ENCODE measurements at regions not wholly inside any gene's neighbourhood (a gene's known extent, or its start where the extent isn't known, plus 50 kb on each side); places are given as distances from the start of the nearest gene placed in this dataset.
A peak's percentile ranks its signal among the peaks of the same experiment; 100 is the strongest.

- Histone ChIP-seq H3K79me2 (ENCODE audit: low read length) (no peaks in the 10 kb centered on the region), H3K4me3 (ENCODE audit: low read length) (no peak overlapping the region), H3K27ac (ENCODE audit: low read length) (no peak overlapping the region), H3K9me2 (replicated peaks; ENCODE audit: insufficient read depth, low read length) (no peaks in the 10 kb centered on the region), H3K4me2 (ENCODE audit: low read depth, low read length) (no peak overlapping the region), H2AFZ (ENCODE audit: low read length) (no peak overlapping the region), H4K20me1 (ENCODE audit: insufficient read depth, low read length) (no peaks in the 10 kb centered on the region), H3K9me3 (replicated peaks; ENCODE audit: insufficient read depth, low read length) (no peaks in the 10 kb centered on the region), H3K4me1 (ENCODE audit: low read length) (no peaks in the 10 kb centered on the region), H3K27me3 (replicated peaks; ENCODE audit: insufficient read depth, low read length) (no peaks in the 10 kb centered on the region), H3F3A (ENCODE audit: insufficient read depth, low read length) (no peaks in the 10 kb centered on the region), H3K36me3 (replicated peaks; ENCODE audit: insufficient read depth, low read length) (no peaks in the 10 kb centered on the region), H3K9ac (ENCODE audit: low read length) (no peak overlapping the region)
- DNase-seq = no peak
- TF ChIP-seq EZH2phosphoT487 (IDR thresholded peaks at IDR 0.05; ENCODE audit: low read length) = no peak
- no peak for TF ChIP-seq EZH2 (optimal IDR thresholded peaks at IDR 0.05; ENCODE audit: low read depth, low read length)
- no peak for TF ChIP-seq CTCF (IDR thresholded peaks at IDR 0.05; ENCODE audit: low read length)
These were observed 328.1 kb downstream of the SMAD2 start for GRCh38 chr18:47602273-47602897.

- no peak overlapping the region for H3K4me3 ChIP-seq (ENCODE audit: low read length)
- no peak overlapping the region for H3K27ac ChIP-seq (ENCODE audit: low read length)
- H3K9me2 ChIP-seq (replicated peaks; ENCODE audit: insufficient read depth, low read length) = no peaks in the 10 kb centered on the region
- H3K36me3 ChIP-seq (replicated peaks; ENCODE audit: insufficient read depth, low read length) = no peaks in the 10 kb centered on the region
- H3K9ac ChIP-seq (ENCODE audit: low read length) = no peak overlapping the region
- no peaks in the 10 kb centered on the region for H3K4me1 ChIP-seq (ENCODE audit: low read length)
- no peak for DNase-seq
- no peak for TF ChIP-seq EZH2phosphoT487 (IDR thresholded peaks at IDR 0.05; ENCODE audit: low read length)
- no peak for TF ChIP-seq CTCF (IDR thresholded peaks at IDR 0.05; ENCODE audit: low read length)
- TF ChIP-seq EZH2 (optimal IDR thresholded peaks at IDR 0.05; ENCODE audit: low read depth, low read length) = no peak
- H3K27me3 ChIP-seq (replicated peaks; ENCODE audit: insufficient read depth, low read length) = no peaks in the 10 kb centered on the region
- no peaks in the 10 kb centered on the region for H4K20me1 ChIP-seq (ENCODE audit: insufficient read depth, low read length)
- H2AFZ ChIP-seq (ENCODE audit: low read length) = no peak overlapping the region
- H3F3A ChIP-seq (ENCODE audit: insufficient read depth, low read length) = no peaks in the 10 kb centered on the region
- no peaks in the 10 kb centered on the region for H3K79me2 ChIP-seq (ENCODE audit: low read length)
- H3K9me3 ChIP-seq (replicated peaks; ENCODE audit: insufficient read depth, low read length) = no peaks in the 10 kb centered on the region
- no peak overlapping the region for H3K4me2 ChIP-seq (ENCODE audit: low read depth, low read length)
These were observed 328.7 kb downstream of the SMAD2 start for GRCh38 chr18:47601581-47602272.

- no peak overlapping the region for H3K4me2 ChIP-seq (ENCODE audit: low read depth, low read length)
- TF ChIP-seq EZH2 (optimal IDR thresholded peaks at IDR 0.05; ENCODE audit: low read depth, low read length) (no peak), EZH2phosphoT487 (IDR thresholded peaks at IDR 0.05; ENCODE audit: low read length) (no peak), CTCF (IDR thresholded peaks at IDR 0.05; ENCODE audit: low read length) (peak; percentile 33)
- no peak for DNase-seq
- no peak overlapping the region for H3K9ac ChIP-seq (ENCODE audit: low read length)
- H3K79me2 ChIP-seq (ENCODE audit: low read length) = no peaks in the 10 kb centered on the region
- no peak overlapping the region for H2AFZ ChIP-seq (ENCODE audit: low read length)
- no peak overlapping the region for H3K4me3 ChIP-seq (ENCODE audit: low read length)
- H3K27ac ChIP-seq (ENCODE audit: low read length) = no peak overlapping the region
- no peaks in the 10 kb centered on the region for H3K27me3 ChIP-seq (replicated peaks; ENCODE audit: insufficient read depth, low read length)
- no peaks in the 10 kb centered on the region for H3K9me3 ChIP-seq (replicated peaks; ENCODE audit: insufficient read depth, low read length)
- no peaks in the 10 kb centered on the region for H3K36me3 ChIP-seq (replicated peaks; ENCODE audit: insufficient read depth, low read length)
- H3F3A ChIP-seq (ENCODE audit: insufficient read depth, low read length) = no peaks in the 10 kb centered on the region
- H4K20me1 ChIP-seq (ENCODE audit: insufficient read depth, low read length) = no peaks in the 10 kb centered on the region
- H3K9me2 ChIP-seq (replicated peaks; ENCODE audit: insufficient read depth, low read length) = no peaks in the 10 kb centered on the region
- H3K4me1 ChIP-seq (ENCODE audit: low read length) = no peaks in the 10 kb centered on the region
These were observed 334.5 kb downstream of the SMAD2 start for GRCh38 chr18:47595831-47596501.

Data from MM.1S (cell line).